ENCODE measurements at regions not wholly inside any gene's neighbourhood (a gene's known extent, or its start where the extent isn't known, plus 50 kb on each side); places are given as distances from the start of the nearest gene placed in this dataset.
"Not testable (repeated sequence)": the region's sequence is repeated elsewhere in the genome, so short reads cannot be mapped to it uniquely, and the experiment has no call there.

DNA sequence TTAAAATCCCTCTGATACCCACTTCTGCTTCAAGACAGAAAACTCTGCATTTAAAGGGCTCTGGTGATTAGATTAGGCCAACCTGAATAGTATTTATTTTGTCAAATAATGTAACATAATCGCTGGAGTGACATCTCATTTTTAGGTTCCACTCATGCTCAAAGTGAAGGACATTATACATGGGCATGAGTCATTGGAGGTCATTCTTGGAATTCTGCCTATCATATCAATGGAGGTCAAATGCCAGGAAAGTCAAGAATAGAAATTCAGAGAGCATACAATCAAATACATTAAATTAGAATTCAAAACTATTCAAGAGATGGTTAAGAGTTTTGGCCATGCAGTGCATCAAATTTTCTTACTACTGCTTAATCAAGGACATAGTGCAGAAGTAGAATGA lies 50.8 kb upstream of the PRSS1 start:
- DNase-seq = no peak

DNA sequence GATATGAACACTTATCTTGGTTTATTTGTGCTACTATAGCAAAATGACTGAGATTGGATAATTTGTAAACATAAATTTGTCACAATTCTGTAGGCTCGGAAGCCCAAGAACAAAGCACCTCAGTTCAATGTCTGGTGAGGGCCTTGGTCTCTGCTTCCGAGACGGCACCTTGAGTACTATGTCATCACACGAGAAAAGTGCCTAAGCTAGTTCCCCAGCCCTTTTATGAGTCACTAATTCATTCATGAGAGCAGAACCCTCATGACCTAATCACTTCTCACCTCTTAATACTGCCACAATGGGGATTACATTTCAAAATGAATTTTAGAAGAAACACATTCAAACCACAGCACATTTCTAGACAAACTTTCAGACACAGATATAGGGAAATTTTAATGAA lies 52.0 kb upstream of the PRSS1 start:
- no peak for DNase-seq

DNA sequence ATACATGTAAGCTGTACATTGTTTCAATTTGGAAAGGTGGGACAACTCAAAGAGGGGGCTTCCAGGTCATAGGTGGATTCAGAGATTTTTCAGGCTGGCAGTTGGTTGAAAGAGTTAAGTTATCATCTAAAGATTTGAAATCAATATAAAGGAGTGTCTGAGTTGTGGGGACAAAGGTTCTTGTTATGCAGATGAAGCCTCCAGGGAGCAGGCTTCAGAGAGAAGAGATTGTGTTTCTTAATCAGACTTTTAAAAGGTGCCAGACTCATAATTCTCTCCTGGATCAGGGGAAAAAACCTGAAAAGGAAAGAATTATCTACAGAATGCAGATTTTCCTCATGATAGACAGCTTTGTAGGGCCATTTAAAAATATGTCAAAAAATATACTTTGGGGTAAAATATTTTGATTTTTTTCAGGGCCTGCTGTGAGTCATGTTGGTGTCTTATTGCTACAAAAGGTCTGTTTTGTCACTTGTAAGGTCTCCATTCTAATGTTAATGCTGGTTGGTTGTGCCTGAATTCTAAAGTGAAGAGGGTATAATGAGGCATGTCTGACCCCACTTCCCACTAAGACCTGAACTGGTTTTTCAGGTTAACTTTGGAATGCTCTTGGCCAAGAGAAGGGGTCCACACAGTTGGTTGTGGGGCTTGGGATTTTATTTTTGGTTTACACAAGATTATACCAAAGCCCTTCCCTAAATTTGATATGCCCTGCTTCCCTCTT lies 52.7 kb upstream of the PRSS1 start:
- DNase-seq = no peak

DNA sequence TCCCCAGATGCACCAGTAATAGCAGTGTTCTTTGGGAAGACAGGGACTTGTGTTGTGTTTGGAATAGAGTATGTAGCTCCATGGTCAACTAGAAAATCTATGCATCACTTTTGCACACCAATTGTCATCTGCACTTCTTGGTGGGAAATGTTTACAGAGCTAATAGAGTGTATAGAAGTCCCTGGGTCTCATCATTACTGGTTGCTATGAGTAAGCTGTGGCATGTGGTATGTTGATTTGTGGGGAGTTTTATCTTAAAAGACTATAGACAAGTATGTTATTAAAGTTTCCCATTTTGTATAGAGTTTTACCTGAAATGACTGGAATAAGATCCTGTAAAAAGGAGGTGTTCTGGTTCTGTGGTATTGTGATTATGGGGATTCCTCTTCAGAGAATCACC lies 55.4 kb upstream of the PRSS1 start:
- DNase-seq = no peak

DNA sequence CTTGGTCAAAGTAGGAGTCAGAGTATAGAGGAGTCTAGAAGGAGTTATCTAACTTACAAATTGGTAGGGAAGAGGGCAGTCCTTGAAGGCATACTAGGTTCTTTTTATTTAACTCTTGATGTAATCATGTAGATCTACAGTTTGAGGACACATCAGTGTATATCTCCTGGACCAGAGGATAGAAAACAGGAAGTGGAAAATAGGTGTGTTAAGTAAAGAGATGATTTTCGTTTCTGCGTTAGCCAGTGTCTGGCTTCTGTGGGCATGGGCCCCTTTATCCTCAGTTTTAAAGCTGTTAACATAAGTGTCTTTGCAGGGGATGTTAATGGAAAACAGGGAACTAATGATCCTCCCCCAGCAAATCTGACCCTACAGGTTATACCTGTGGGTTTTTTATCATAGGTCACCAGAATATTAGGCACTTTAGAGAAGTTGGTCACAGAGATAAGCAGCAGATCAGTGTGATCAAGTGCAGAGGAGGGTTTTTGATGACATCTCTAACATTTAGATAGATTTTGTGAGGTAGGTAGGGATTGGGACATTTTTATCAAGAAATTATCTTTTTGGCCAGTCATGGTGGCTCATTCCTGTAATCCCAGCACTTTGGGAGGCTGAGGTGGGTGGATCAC lies 58.6 kb upstream of the PRSS1 start:
- DNase-seq = no peak

DNA sequence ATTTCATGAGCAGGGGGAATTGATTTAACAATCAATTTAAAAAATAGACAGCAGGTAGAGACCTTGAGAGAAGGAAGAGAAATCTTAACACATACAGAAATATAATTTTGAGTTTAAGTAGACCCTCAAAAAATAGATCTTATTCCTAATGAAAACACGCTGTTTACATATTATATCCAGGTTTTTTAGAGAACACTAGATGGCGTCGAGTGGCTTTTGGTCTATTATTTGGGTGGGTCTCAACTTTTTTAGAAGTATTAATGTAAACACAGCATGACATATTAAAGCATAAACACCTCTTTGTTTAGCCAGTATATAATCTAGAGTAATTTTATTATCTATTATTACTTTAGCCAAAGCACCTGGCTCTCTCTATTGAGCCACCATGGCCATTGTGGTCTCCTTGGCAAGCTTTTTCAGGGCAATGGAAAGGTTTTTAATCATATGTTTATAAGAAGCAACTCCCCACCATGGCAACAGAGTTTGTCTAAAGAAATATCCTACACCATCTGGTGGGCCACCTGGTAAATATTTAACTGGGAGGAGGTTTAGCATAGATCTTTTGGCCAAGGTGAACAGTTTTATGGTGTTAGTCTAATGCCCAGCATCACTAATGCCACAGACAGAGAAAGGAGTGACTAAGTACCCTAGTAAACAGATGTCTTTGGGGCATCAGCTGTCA lies 59.7 kb upstream of the PRSS1 start:
- no peak for DNase-seq

DNA sequence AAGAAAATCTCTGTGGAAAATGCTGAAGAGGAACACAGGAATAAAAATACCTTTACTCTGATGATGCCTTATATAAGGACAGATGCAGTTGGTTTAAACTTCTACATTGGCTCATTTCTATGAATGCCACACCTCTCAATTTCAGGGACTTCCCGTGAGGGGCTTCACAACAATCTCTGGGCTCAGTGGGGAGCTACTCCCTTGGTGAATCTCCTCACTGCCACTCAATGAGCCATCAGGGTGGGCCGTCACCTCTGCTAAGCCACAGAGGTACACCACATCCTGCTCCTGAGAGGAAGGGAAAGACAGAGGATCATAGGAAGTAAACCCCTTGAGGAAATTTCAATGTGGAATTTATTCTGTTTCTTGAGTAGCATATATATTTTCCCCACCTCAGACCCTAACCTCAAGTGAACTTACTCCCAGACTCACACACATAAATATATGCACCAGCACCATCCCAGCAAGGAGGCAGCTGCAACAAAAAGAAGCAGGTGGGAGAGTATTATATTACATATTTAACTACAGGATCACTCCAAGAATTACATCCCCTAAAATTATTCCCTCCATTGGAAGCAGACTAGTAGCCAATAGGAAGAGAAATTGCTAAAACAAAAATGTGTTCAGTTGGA lies 63.3 kb upstream of the PRSS1 start:
- peak in 1 of 2 donors; percentile 33 for DNase-seq

DNA sequence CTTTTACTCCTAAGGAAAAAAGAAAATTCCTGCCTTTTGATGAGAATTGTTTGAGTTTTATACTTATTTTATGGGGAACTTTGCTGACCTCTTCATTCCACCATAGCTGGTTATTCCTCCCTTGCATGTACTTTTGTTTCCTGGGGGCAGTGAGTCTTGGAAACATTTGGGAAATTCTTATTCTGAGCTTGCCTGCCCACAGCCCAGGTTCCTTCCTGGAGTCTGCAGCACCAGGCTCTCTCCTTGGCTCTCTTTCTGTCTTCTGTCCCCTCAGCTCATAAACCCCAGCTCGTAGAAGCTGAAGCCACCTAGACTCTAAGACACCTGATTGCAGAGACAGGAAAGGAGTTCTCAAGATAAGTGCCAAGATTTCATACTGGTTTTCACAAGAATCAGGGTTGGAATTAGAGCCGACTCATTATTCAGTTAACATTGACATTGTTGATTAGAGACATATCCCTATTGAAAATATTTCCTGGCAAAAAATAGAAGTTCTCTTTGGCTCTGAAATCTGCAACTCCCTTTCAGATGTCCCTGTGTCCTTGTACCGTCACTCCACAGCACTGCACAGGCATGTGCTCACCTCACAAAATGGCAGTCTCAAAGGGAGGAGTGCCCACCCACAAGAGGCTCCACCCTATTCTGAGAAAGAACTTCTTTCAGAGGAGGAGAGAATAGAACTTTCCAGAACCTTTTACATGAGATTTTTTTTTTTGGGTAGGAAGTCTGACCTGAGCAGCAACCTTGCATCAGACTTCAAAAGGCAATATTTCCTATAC lies 67.8 kb upstream of the PRSS1 start:
- DNase-seq = no peak

DNA sequence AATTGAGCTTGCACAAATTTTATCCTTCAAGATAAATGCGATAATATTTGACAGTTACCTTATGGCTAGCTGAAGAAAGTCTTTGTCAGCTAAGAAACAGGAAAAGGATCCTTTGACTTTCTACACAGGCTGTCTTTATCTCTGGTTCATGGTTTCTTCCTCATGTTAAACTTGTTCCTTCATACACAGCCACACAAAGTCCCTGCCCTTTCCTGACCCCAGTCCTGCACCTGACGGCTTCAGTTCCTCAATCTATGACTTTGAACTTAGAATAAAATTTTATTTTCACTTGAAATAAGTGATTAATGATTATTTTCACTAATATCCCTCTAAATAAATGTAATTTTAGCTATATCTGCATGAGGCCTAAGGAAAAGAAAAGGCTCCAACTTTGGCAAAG lies 77.8 kb upstream of the PRSS1 start:
- DNase-seq = no peak

DNA sequence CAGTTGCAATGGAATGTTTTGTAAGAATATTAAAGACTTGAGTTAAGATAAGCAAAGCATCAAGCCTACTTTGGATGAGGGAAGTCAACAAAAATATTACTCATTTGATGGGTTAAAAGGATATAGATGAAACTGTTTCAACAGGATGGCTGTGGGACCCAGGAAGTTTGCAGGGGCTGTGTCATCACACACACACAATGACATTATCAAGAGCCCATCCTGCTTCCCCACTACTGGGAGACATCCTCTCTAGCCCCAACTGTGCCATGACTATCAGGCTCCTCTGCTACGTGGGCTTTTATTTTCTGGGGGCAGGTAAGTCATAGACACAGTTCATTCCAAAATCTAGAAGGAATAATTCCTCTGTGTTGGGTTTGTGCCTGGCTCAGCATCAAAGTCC lies 78.8 kb upstream of the PRSS1 start:
- DNase-seq = no peak

DNA sequence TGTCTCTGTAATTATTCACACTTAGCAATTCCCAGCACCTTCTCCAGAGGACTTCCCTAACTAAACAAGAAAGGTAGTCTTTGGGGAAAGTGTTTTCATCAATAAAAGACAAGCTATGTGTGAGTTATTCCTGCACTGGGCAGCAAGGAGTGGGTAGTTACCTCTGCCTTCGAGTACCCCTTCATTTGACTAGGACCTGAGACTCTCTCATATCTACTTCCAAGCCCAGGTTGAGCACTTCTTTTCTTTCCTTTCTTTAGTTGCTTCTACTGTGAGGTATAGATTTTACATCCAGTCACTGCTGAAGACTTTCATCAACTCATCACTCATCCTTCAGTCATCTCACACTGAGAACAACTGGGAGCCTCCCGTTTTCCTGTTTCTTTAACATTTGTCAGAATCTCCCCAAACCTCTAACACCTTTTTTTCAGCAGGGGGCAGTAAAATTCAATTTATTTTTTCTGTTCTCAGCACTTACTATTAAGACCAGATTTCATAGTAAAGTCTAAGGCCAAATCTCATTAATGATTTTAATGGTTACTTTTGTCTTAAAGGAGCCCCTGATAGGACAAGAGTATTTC lies 80.1 kb upstream of the PRSS1 start:
- peak in 1 of 2 donors; percentile 45 for DNase-seq

DNA sequence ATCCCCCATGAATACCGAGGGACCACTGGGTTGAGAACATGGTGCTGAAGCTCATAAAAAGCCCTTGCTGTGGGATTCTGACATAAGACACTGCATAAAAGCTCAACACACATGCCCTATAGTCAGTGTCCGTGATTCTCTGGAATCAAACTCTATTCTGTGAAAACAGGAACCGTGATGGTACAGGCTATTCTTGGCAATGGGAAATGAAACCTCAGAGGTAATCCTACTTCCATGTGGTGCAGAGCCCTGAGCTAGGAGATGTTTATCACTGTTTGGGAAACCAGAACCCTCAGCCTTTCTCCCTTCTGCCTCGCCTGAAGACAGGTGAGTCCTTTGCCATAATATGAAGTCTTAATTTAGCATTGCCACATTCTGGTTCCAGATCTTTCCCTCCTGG lies 80.8 kb upstream of the PRSS1 start:
- no peak for DNase-seq

DNA sequence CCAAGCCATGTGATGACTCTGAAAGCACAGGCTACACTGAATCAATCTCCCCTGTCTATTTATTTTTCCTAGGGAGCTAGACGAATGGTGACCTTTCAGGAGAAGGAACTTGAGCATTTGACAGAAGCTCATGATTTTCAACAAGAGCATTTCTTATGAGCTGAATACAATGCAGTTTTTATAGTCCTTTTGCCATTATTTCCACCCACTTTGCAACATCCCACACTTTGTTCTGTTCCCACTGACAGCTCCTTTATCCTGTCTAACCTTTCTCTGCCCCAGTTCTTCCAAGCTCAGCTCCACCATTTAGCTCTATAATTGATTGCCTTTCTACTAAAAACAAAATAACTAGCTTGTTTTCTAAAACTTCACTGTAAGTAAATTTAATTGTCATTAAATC lies 91.9 kb upstream of the PRSS1 start:
- no peak for DNase-seq

DNA sequence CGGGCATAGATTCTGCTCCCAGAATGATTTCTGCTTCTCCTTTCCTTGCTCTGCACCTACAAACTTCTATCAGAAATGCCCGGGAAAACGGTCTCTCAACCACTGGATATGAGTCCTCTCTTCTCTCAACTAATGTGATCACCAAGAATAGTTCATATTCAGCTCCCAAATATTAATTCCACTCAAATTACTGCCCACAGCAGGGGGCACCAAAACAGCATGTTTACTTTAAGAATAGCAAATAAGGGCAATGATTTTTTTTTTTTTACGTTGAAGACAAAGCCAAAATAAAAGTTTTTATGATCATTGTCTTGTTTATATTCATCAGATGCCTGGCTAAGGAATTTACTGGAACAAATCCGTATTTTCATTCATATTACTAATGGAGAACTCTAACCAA lies 94.9 kb upstream of the PRSS1 start:
- no peak for DNase-seq

DNA sequence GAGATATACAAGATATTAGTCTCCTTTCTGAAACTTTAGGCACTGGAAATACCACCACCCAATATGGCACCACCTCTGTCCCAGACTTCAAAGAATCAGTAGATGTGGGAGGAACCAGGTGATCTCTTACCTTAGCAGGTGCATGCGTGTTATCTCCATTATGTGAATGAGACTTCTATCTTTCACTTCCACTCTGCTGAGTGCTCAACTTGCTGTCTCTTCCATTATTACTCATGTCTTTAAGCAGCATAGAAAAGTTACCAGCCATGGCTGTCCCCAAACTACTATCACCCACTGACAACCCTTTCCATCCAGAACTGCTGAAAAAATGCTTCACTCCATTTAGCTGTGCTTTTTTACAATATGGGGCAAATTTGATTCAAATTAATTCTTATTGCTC lies 101.5 kb upstream of the PRSS1 start:
- no peak for DNase-seq

DNA sequence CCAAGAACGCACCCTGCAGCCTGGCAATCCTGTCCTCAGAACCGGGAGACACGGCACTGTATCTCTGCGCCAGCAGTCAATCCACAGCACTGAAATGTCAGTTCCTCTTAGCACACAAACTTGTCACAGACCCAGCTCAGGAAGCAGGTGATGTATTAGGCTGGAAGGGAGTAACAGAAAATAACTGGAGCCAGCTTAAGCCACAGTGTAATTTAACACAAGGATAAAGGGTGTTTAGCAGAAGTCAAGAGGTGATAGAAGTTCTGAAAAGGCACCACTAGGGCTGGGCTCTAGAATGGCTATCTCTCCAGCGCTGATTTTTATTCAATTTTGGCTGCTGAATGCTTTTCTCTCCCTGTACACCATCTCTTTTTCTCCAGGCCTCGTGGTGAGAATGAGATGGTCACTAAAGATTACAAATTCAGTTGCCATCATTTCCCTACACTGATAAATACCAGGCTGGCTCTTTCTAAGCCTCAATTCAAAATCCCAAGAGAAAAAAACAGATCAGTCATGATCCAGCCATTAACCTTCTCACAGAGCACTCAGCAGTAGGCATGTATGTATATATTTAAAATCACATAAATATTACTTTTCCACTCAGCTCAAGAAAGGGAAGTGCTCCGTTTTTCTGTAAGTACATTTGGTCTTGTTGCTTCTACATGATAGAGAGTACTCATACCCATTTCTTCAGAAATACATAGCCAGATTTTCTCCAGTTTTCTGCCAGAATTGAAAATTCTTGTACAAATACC lies 102.7 kb upstream of the PRSS1 start:
- no peak for DNase-seq

DNA sequence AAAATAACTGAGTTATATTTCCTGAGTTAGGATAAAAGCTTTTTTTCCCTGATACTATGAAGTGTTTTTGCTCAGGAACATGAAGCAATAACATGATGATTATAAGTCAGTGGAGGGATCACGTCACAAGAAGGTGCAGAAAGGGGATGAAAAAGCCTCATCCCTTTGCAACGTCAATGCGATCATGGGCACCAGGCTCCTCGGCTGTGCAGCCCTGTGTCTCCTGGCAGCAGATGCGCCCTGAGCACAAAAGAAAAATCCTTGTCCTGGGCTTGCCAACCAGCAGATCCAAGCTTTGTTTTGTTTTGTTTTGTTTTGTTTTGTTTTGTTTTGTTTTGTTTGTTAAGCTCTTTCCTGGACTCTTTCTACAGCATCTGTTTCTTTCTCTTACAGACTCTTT lies 103.5 kb upstream of the PRSS1 start:
- DNase-seq = no peak

DNA sequence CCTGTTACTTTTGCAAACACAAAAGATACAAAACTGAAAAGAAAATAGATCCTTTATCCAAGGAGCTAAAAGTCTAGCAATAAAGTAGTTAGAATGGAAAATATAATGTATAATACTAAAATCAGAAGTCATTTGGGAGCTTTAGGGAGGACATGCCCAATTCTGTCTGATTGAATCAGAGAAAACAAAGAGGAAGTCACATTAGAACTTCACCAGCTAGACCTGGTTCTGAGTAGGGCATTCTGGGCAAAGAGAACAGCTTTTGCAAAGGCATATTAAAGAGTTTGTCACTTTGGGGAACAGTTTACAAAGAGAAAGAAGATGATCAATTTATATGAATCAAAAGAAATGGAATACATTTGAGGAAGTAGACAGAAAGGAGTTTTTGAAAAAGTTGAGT lies 107.0 kb upstream of the PRSS1 start:
- no peak for DNase-seq

DNA sequence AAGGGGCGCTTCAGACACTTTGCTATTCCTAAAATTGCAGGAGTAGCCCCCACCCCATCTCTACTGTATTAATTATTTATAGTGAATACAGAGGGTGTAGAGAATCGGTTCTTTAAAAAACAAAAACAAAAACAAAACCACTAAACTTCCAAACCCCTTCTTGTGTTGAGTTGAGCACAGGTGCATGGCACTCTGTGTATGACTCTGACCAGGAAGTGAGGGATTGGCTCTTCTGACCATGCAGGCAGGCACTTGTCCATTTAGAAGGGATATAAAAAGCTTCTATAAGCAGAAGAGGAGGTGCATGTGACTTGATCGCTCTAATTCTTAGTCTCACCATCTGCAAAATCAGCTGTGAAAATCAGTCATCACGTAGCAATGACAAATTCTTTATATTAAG lies 108.0 kb upstream of the PRSS1 start:
- not testable (repeated sequence) for DNase-seq

DNA sequence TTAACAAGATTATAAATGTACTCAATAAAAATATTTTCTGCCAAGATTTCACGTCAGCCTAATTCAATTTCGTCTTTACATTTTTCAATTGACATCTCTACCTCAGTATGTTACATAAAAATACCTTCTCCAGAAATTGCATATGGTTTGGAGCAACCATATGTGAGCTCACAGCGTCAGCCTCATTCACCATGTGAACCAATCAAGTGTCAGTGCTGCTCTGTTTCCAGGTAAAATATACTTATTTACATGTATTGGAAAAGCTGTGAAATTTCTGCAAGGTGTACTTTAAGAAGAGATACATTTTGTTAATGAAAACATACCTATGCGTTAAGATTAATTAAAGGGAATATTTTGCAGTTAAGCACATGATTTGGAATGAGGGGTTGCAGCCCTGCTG lies 110.7 kb upstream of the PRSS1 start:
- no peak for DNase-seq

DNA sequence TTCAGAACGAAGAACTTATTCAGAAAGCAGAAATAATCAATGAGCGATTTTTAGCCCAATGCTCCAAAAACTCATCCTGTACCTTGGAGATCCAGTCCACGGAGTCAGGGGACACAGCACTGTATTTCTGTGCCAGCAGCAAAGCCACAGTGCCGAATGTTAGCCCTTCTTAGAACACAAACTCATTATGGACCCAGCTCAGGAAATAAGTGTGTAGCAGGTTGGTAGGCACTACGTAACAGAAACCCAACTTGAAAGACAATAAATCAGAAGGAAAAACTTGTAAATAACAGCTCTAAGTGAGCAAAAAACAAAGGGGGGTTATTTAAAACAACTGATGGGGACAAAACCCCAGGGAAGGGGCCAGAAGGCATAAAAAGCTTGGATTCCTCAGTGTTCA lies 112.0 kb upstream of the PRSS1 start:
- DNase-seq = peak in 1 of 2 donors; percentile 36

DNA sequence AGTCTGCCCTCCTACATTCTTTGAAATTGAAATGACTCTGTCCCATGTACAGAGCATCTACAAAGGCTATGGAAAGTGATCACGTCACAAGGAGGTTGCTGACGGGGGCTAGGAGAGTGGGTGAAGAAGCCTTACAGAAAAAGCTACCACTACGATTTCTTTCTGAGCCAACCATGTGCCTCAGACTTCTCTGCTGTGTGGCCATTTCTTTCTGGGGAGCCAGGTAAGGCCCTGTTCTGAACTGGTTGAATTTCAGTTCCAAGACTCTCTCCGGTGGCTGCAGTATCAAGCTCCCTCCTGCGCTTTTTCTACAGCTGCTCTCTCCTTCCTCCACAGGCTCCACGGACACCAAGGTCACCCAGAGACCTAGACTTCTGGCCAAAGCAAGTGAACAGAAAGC lies 112.5 kb upstream of the PRSS1 start:
- peak; percentile 55 to 59 for DNase-seq

Data from CD4-positive, alpha-beta T cell treated with Interferon alpha-2 for 1 hour (primary cell).